MM.1S (cell line): ENCODE measurements at regions not wholly inside any gene's neighbourhood (a gene's known extent, or its start where the extent isn't known, plus 50 kb on each side); places are given as distances from the start of the nearest gene placed in this dataset.

ENCODE experiments used
- DNase-seq: peaks from one replicate; pipeline ENCODE4 v3.0.0-alpha.2; 2015
- H2AFZ ChIP-seq: fragments of 300-600 bp; sonication (generic); 2 replicates; pipeline ENCODE4 v1.6.0; 2016; ENCODE audit warnings: antibody characterized with exemption, low read length
- H3F3A ChIP-seq: fragments of 300-600 bp; sonication (generic); 2 replicates; pipeline ENCODE4 v1.6.1; 2016; ENCODE audit warnings: mild to moderate bottlenecking, antibody characterized with exemption, low read length, moderate library complexity, mixed read lengths; ENCODE audit not compliant: insufficient read depth
- H3K27ac ChIP-seq: fragments of 300-600 bp; sonication (generic); 2 replicates; pipeline ENCODE4 v1.5.1; 2016; ENCODE audit warnings: mild to moderate bottlenecking, low read length
- H3K27me3 ChIP-seq: fragments of 300-600 bp; sonication (generic); replicated peaks from 2 replicates; pipeline ENCODE4 v1.6.0; 2016; ENCODE audit warnings: low read length; ENCODE audit not compliant: insufficient read depth
- H3K36me3 ChIP-seq: fragments of 300-600 bp; sonication (generic); replicated peaks from 2 replicates; pipeline ENCODE4 v1.6.1; 2016; ENCODE audit warnings: mild to moderate bottlenecking, low read length, mixed read lengths; ENCODE audit not compliant: insufficient read depth
- H3K4me1 ChIP-seq: fragments of 300-600 bp; sonication (generic); 2 replicates; pipeline ENCODE4 v1.6.1; 2016; ENCODE audit warnings: low read length, mixed read lengths
- H3K4me2 ChIP-seq: fragments of 300-600 bp; sonication (generic); 2 replicates; pipeline ENCODE4 v1.6.0; 2016; ENCODE audit warnings: low read depth, low read length
- H3K4me3 ChIP-seq: fragments of 300-600 bp; sonication (generic); 2 replicates; pipeline ENCODE4 v1.5.1; 2016; ENCODE audit warnings: low read length, mixed read lengths
- H3K79me2 ChIP-seq: fragments of 300-600 bp; sonication (generic); 2 replicates; pipeline ENCODE4 v1.6.1; 2016; ENCODE audit warnings: mixed run types, low read length, mixed read lengths
- H3K9ac ChIP-seq: fragments of 300-600 bp; sonication (generic); 2 replicates; pipeline ENCODE4 v1.6.1; 2016; ENCODE audit warnings: low read length, mixed read lengths
- H3K9me2 ChIP-seq: fragments of 300-600 bp; sonication (generic); replicated peaks from 2 replicates; pipeline ENCODE4 v1.6.1; 2016; ENCODE audit warnings: mild to moderate bottlenecking, low read length, mixed read lengths; ENCODE audit not compliant: insufficient read depth
- H3K9me3 ChIP-seq: fragments of 300-600 bp; sonication (generic); replicated peaks from 2 replicates; pipeline ENCODE4 v1.6.1; 2016; ENCODE audit warnings: mild to moderate bottlenecking, low read length, mixed read lengths; ENCODE audit not compliant: insufficient read depth
- H4K20me1 ChIP-seq: fragments of 300-600 bp; sonication (generic); 2 replicates; pipeline ENCODE4 v1.6.1; 2016; ENCODE audit warnings: mild to moderate bottlenecking, low read length, moderate library complexity, mixed read lengths; ENCODE audit not compliant: insufficient read depth
- CTCF ChIP-seq: fragments of 300-600 bp; sonication (generic); IDR thresholded peaks from 2 replicates; pipeline ENCODE4 v1.5.1; 2016; ENCODE audit warnings: antibody characterized with exemption, low read length, mixed read lengths
- EZH2 ChIP-seq: fragments of 300-600 bp; sonication (generic); optimal IDR thresholded peaks from 2 replicates; pipeline ENCODE3; 2017; ENCODE audit warnings: low read depth, mild to moderate bottlenecking, antibody characterized with exemption, low read length, mixed read lengths
- EZH2phosphoT487 ChIP-seq: fragments of 300-600 bp; sonication (generic); IDR thresholded peaks from 2 replicates; pipeline ENCODE4 v1.6.1; 2018; ENCODE audit warnings: antibody characterized with exemption, low read length

DNA sequence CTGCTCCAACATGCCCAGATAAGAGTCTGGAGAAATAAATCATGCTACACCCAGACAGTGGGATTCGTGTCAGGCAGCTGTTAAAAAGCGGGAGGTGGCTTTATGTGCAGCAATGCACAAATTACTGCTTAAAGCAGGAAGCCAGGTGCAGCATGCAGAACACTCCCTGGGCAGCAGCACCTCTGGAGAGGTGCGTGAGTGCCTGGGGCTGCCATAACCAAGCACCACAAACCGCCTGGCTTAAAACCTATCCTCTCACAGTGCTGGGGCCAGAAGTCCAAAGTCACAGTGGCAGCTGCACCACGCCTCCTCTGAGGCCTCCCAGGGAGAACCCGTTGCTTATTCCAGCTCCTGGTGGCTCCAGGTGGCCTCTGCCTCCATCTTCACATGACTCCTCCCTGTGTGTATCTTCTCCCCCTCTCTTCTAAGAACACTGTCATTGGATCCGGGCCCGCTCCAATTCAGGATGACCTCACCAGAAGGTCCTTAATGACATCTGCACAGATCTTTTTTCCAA lies 115.6 kb downstream of the SIK1 start:
- no peaks in the 10 kb centered on the region for H4K20me1 ChIP-seq
- no peaks in the 10 kb centered on the region for H3K9me3 ChIP-seq
- DNase-seq: peak; percentile 66
- peak overlapping the region; percentile 38; the same call in 1 of the 2 replicates for H3K4me2 ChIP-seq
- peaks cover 66% of the 10 kb centered on the region for H3K4me1 ChIP-seq
- H3F3A ChIP-seq: peaks cover 38% of the 10 kb centered on the region
- H3K79me2 ChIP-seq: no peaks in the 10 kb centered on the region
- peak overlapping the region; percentile 84 for H3K27ac ChIP-seq
- TF ChIP-seq CTCF (no peak), EZH2 (no peak), EZH2phosphoT487 (no peak)
- no peak overlapping the region for H3K4me3 ChIP-seq
- no peaks in the 10 kb centered on the region for H3K36me3 ChIP-seq
- H3K9me2 ChIP-seq: no peaks in the 10 kb centered on the region
- H3K9ac ChIP-seq: peak overlapping the region; percentile 5
- H2AFZ ChIP-seq: peak overlapping the region; percentile 9; the same call in 1 of the 2 replicates
- no peaks in the 10 kb centered on the region for H3K27me3 ChIP-seq

DNA sequence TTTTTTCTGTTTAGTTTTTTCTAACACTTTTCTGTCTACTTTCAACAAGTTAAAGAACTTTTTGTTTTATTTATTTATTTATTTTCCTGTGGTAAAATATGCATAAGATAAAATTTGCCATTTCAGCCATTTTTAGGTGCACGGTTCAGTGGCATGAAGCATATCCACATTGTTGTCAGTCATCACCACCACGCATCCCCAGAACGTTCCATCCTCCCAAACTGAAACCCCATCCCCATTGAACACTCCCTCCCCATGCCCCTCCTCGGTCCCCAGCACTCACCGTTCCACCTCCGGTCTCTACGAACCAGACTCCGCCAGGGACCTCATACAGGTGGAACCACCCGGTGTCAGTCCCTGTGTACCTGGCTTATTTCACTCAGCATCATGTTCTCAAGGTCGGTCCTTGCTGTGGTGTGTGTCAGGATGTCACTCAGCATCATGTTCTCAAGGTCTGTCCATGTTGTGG lies 118.1 kb downstream of the SIK1 start:
- H3K27me3 ChIP-seq: no peaks in the 10 kb centered on the region
- peaks cover 38% of the 10 kb centered on the region for H3F3A ChIP-seq
- TF ChIP-seq EZH2phosphoT487 (no peak), CTCF (no peak), EZH2 (no peak)
- no peaks in the 10 kb centered on the region for H3K9me3 ChIP-seq
- no peak overlapping the region for H3K4me3 ChIP-seq
- H3K36me3 ChIP-seq: no peaks in the 10 kb centered on the region
- H3K9ac ChIP-seq: no peak overlapping the region
- H3K27ac ChIP-seq: no peak overlapping the region
- H3K9me2 ChIP-seq: no peaks in the 10 kb centered on the region
- no peak overlapping the region for H3K4me2 ChIP-seq
- H3K4me1 ChIP-seq: peaks cover 62% of the 10 kb centered on the region
- H3K79me2 ChIP-seq: no peaks in the 10 kb centered on the region
- no peak for DNase-seq
- H4K20me1 ChIP-seq: no peaks in the 10 kb centered on the region
- no peak overlapping the region for H2AFZ ChIP-seq

GRCh38 chr21:43308101-43308814 lies 118.7 kb downstream of the SIK1 start:
- TF ChIP-seq EZH2 (no peak), CTCF (no peak), EZH2phosphoT487 (no peak)
- H3K27ac ChIP-seq: peak overlapping the region; percentile 84; the same call in 1 of the 2 replicates
- H3K9me2 ChIP-seq: no peaks in the 10 kb centered on the region
- H3F3A ChIP-seq: peaks cover 35% of the 10 kb centered on the region
- no peak overlapping the region for H3K4me3 ChIP-seq
- H3K79me2 ChIP-seq: no peaks in the 10 kb centered on the region
- no peak for DNase-seq
- H3K36me3 ChIP-seq: no peaks in the 10 kb centered on the region
- H3K4me2 ChIP-seq: no peak overlapping the region
- H3K9ac ChIP-seq: no peak overlapping the region
- H4K20me1 ChIP-seq: no peaks in the 10 kb centered on the region
- no peaks in the 10 kb centered on the region for H3K9me3 ChIP-seq
- H3K4me1 ChIP-seq: peaks cover 56% of the 10 kb centered on the region
- no peaks in the 10 kb centered on the region for H3K27me3 ChIP-seq
- H2AFZ ChIP-seq: no peak overlapping the region
